ENCODE measurements at regions not wholly inside any gene's neighbourhood (a gene's known extent, or its start where the extent isn't known, plus 50 kb on each side); places are given as distances from the start of the nearest gene placed in this dataset.

DNA sequence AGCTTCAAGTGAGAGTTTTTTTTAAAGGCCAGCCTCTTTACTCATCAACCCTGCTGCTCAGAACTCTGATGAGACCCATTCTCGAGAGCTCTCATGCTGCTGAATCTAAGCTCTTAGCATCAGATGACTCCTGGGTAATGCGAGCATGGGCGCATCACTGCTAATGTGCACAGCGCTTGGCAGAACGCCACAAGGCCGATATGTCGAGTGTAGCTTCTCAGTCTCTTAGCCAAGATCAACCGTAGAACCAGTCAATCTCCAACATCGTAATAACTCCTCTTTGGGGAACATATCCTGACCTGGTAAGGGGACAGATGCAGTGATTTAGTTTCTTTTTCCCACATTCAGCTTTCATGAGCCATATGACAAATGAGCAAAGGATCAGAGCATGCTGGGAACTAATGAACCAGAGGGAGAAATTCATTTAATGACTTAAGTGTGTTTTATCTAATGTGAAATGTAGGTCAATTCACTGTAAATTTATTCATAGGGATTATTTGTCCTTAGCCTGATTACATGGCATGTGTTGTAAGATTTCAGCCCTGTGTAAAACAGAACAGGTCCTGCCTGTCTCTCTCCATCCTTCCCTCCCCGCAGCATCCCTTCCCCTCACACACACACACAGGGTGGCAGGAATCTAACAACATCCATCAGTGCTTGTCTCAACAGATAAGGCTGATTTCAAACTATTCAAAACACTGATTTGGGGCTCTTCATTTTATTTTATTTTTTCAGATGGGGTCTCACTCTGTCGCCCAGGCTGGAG lies 195.4 kb upstream of the C2CD4B start:
- Histone ChIP-seq H3K27me3 (ENCODE audit: control insufficient read depth, insufficient read depth, low read length, poor library complexity, severe bottlenecking) (no peaks in the 10 kb centered on the region), H3K4me3 (ENCODE audit: low read length) (no peak overlapping the region), H3K9ac (ENCODE audit: extremely low read depth, low read length, poor library complexity, severe bottlenecking) (no peak overlapping the region), H3K9me3 (ENCODE audit: control insufficient read depth, low read length) (no peaks in the 10 kb centered on the region), H3K36me3 (ENCODE audit: control insufficient read depth, insufficient read depth, low read length) (no peaks in the 10 kb centered on the region), H3K27ac (ENCODE audit: low read depth, low read length) (no peak overlapping the region), H3K4me1 (ENCODE audit: control insufficient read depth, insufficient read depth, low read length) (no peaks in the 10 kb centered on the region)
- H3K4me1 Mint-ChIP-seq: no peaks in the 10 kb centered on the region
- TF ChIP-seq, protein P1, sequence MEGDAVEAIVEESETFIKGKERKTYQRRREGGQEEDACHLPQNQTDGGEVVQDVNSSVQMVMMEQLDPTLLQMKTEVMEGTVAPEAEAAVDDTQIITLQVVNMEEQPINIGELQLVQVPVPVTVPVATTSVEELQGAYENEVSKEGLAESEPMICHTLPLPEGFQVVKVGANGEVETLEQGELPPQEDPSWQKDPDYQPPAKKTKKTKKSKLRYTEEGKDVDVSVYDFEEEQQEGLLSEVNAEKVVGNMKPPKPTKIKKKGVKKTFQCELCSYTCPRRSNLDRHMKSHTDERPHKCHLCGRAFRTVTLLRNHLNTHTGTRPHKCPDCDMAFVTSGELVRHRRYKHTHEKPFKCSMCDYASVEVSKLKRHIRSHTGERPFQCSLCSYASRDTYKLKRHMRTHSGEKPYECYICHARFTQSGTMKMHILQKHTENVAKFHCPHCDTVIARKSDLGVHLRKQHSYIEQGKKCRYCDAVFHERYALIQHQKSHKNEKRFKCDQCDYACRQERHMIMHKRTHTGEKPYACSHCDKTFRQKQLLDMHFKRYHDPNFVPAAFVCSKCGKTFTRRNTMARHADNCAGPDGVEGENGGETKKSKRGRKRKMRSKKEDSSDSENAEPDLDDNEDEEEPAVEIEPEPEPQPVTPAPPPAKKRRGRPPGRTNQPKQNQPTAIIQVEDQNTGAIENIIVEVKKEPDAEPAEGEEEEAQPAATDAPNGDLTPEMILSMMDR (conservative IDR thresholded peaks at IDR 0.05): no peak
- no peak for DNase-seq
- H3K36me3 Mint-ChIP-seq (ENCODE audit: low read depth): no peaks in the 10 kb centered on the region
- WGBS, 2 experiments (ENCODE audit: insufficient coverage in 1 of 2, insufficient read length in 1 of 2): 94 to 95% methylated on average over 9 to 11 of the region's 11 CpGs
- no peak overlapping the region for H3K4me3 Mint-ChIP-seq
- H3K9me3 Mint-ChIP-seq: no peaks in the 10 kb centered on the region
- no peak overlapping the region for H3K27ac Mint-ChIP-seq
- no peaks in the 10 kb centered on the region for H3K27me3 Mint-ChIP-seq (ENCODE audit: insufficient read depth)

DNA sequence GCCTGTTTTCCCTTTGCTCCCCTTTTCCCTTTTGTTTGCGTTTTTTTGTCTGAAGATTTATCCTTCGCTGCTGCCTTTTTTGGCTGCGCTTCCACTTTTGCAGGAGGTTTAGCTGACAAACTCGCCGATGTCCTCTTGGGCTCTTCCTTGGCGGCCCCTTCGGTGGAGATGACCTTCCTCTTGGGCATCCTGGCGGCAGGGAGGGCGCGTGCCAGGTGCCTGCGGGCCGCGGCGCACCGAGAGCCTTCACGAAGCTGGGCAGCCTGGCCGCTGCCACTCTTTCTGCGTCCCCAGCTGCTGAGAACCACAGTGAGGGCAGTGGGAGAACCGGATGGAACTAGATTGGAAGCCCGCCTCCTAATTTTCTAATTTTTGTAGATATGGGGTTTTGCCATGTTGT lies 197.1 kb upstream of the C2CD4B start:
- Histone ChIP-seq H3K9me3 (ENCODE audit: control insufficient read depth, low read length) (no peaks in the 10 kb centered on the region), H3K4me1 (ENCODE audit: control insufficient read depth, insufficient read depth, low read length) (no peaks in the 10 kb centered on the region), H3K27ac (ENCODE audit: low read depth, low read length) (no peak overlapping the region), H3K27me3 (ENCODE audit: control insufficient read depth, insufficient read depth, low read length, poor library complexity, severe bottlenecking) (no peaks in the 10 kb centered on the region), H3K4me3 (ENCODE audit: low read length) (no peak overlapping the region), H3K9ac (ENCODE audit: extremely low read depth, low read length, poor library complexity, severe bottlenecking) (no peak overlapping the region), H3K36me3 (ENCODE audit: control insufficient read depth, insufficient read depth, low read length) (no peaks in the 10 kb centered on the region)
- 93 to 96% methylated on average over 16 to 20 of the region's 20 CpGs for WGBS, 2 experiments (ENCODE audit: insufficient coverage in 1 of 2, insufficient read length in 1 of 2)
- Mint-ChIP-seq H3K4me1 (no peaks in the 10 kb centered on the region), H3K9me3 (no peaks in the 10 kb centered on the region), H3K36me3 (ENCODE audit: low read depth) (no peaks in the 10 kb centered on the region), H3K27ac (no peak overlapping the region), H3K4me3 (no peak overlapping the region), H3K27me3 (ENCODE audit: insufficient read depth) (no peaks in the 10 kb centered on the region)
- TF ChIP-seq, protein P1 (conservative IDR thresholded peaks at IDR 0.05): no peak
- DNase-seq: no peak

DNA sequence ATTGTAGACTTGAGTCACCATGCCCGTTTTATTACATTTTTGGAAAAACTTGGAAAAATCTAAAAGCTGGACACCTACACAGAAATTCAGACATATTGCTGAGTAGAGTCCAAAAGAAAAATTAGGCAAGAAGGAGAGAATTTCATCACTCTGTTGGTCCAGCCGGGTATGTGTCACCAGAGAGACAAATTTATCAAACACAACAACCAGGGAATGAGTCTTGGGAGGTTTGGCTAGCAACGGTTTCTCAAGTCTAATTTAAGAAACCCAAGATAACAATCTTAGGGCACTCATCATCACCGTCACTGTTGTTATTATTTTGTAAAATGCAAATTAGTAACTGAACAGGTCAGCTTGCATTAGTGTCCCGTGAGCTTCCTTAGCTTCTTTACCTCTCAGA lies 197.5 kb upstream of the C2CD4B start:
- no peak for DNase-seq
- H3K9ac ChIP-seq (ENCODE audit: extremely low read depth, low read length, poor library complexity, severe bottlenecking): no peak overlapping the region
- Mint-ChIP-seq H3K27ac (no peak overlapping the region), H3K36me3 (ENCODE audit: low read depth) (no peaks in the 10 kb centered on the region), H3K4me3 (no peak overlapping the region), H3K27me3 (ENCODE audit: insufficient read depth) (no peaks in the 10 kb centered on the region), H3K4me1 (no peaks in the 10 kb centered on the region), H3K9me3 (no peaks in the 10 kb centered on the region)
- no peaks in the 10 kb centered on the region for H3K36me3 ChIP-seq (ENCODE audit: control insufficient read depth, insufficient read depth, low read length)
- no peaks in the 10 kb centered on the region for H3K4me1 ChIP-seq (ENCODE audit: control insufficient read depth, insufficient read depth, low read length)
- TF ChIP-seq, protein P1 (conservative IDR thresholded peaks at IDR 0.05): no peak
- H3K4me3 ChIP-seq (ENCODE audit: low read length): no peak overlapping the region
- H3K27ac ChIP-seq (ENCODE audit: low read depth, low read length): no peak overlapping the region
- no peaks in the 10 kb centered on the region for H3K27me3 ChIP-seq (ENCODE audit: control insufficient read depth, insufficient read depth, low read length, poor library complexity, severe bottlenecking)
- H3K9me3 ChIP-seq (ENCODE audit: control insufficient read depth, low read length): no peaks in the 10 kb centered on the region
- 95 to 100% methylated on average over 2 to 5 of the region's 5 CpGs for WGBS, 2 experiments (ENCODE audit: insufficient coverage in 1 of 2, insufficient read length in 1 of 2)

Measured in endodermal cell (in vitro differentiated cells).